Coronary artery (tissue), 2 donors: ENCODE measurements at regions not wholly inside any gene's neighbourhood (a gene's known extent, or its start where the extent isn't known, plus 50 kb on each side); places are given as distances from the start of the nearest gene placed in this dataset.

Experiments used
- DNase-seq: peaks from one replicate; pipeline ENCODE4 v3.0.0-alpha.2; 2017; ENCODE audit warnings: low spot score
- H3K27ac ChIP-seq, 2 donors: fragments of 200-600 bp; sonication (generic); one replicate each; pipeline ENCODE4 v1.5.1; 2016 to 2019
- H3K4me3 ChIP-seq: fragments of 200-600 bp; sonication (generic); 2 replicates; pipeline ENCODE4 v1.5.1; 2016; ENCODE audit warnings: mild to moderate bottlenecking, moderate library complexity
- CTCF ChIP-seq: fragments of 200-600 bp; sonication (generic); IDR thresholded peaks from one replicate; pipeline ENCODE4 v1.5.1; 2019; ENCODE audit warnings: antibody characterized with exemption

GRCh38 chr20:10735195-10735949 lies 61.6 kb upstream of the JAG1 start:
- no peak for TF ChIP-seq CTCF
- H3K4me3 ChIP-seq = no peak overlapping the region
- no peak for DNase-seq
- peak overlapping the region; percentile 45 to 68 for H3K27ac ChIP-seq

- no peak for TF ChIP-seq CTCF
- Histone ChIP-seq H3K4me3 (peak overlapping the region; percentile 60), H3K27ac (peak overlapping the region; percentile 63 to 80)
- DNase-seq = no peak
These were observed 65.3 kb upstream of the JAG1 start for GRCh38 chr20:10739134-10739533.

- TF ChIP-seq CTCF = no peak
- Histone ChIP-seq H3K27ac (peak overlapping the region; percentile 63 to 80), H3K4me3 (peak overlapping the region; percentile 60)
- no peak for DNase-seq
These were observed 65.8 kb upstream of the JAG1 start for GRCh38 chr20:10739566-10739965.

GRCh38 chr20:10741060-10741459 lies 67.3 kb upstream of the JAG1 start:
- no peak for TF ChIP-seq CTCF
- H3K4me3 ChIP-seq = peak overlapping the region; percentile 22
- peak overlapping the region; percentile 63 to 80 for H3K27ac ChIP-seq
- no peak for DNase-seq

GRCh38 chr20:10745790-10746189 lies 72.0 kb upstream of the JAG1 start:
- TF ChIP-seq CTCF = no peak
- Histone ChIP-seq H3K27ac (no peak overlapping the region), H3K4me3 (no peak overlapping the region)
- no peak for DNase-seq

- Histone ChIP-seq H3K27ac (peak overlapping the region in 1 of 2 donors; percentile 55), H3K4me3 (peak overlapping the region; percentile 39)
- TF ChIP-seq CTCF = no peak
- DNase-seq = no peak
These were observed 73.2 kb upstream of the JAG1 start for GRCh38 chr20:10747019-10747418.

GRCh38 chr20:10749084-10749483 lies 75.3 kb upstream of the JAG1 start:
- H3K27ac ChIP-seq = no peak overlapping the region
- H3K4me3 ChIP-seq = no peak overlapping the region
- no peak for TF ChIP-seq CTCF
- DNase-seq = no peak
